NB4 (cell line): ENCODE measurements at regions not wholly inside any gene's neighbourhood (a gene's known extent, or its start where the extent isn't known, plus 50 kb on each side); places are given as distances from the start of the nearest gene placed in this dataset.

ENCODE experiments used
- DNase-seq: peaks from one replicate; pipeline ENCODE4 v3.0.0; 2010; ENCODE audit warnings: low read depth
- H3K4me3 ChIP-seq: one replicate; pipeline ENCODE4 v1.5.1; 2011; ENCODE audit warnings: mild to moderate bottlenecking, low read depth, low read length, moderate library complexity
- MYC ChIP-seq: IDR thresholded peaks from 2 replicates; pipeline ENCODE4 v1.6.1; 2011; ENCODE audit warnings: low read depth, low read length
- POLR2A ChIP-seq: IDR thresholded peaks from 2 replicates; pipeline ENCODE4 v1.6.1; 2011; ENCODE audit warnings: mild to moderate bottlenecking; ENCODE audit not compliant: insufficient read length; ENCODE audit errors: extremely low read depth
- TF ChIP-seq, protein P1 (sequence below): IDR thresholded peaks from 2 replicates; pipeline ENCODE4 v1.6.1; 2011; ENCODE audit warnings: low read depth, low read length
- TF ChIP-seq, protein P2 (sequence below): IDR thresholded peaks from one replicate; pipeline ENCODE4 v1.5.1; 2012; ENCODE audit warnings: low read depth, low read length

DNA sequence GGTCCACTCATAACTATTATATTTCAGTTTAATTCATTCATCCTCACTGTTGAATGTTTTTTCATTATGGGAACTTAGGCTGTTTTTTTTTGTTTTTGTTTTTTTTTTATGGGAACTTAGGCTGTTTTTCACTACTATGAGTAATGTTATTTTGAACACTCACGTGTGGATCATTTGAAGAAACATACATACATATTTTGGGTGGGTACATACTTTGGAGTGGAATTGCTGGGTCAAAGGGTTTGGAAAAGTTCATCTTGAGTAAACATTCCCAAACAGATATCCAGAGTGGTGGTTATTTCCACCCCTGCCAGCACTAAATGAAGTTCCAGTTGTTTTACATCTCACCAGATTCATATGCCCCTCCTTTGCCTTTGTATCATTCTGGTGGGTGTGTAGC is 584.4 kb downstream of the PSAT1 start:
- H3K4me3 ChIP-seq, result no peak overlapping the region
- TF ChIP-seq MYC (no peak), POLR2A (no peak)
- DNase-seq, result no peak

DNA sequence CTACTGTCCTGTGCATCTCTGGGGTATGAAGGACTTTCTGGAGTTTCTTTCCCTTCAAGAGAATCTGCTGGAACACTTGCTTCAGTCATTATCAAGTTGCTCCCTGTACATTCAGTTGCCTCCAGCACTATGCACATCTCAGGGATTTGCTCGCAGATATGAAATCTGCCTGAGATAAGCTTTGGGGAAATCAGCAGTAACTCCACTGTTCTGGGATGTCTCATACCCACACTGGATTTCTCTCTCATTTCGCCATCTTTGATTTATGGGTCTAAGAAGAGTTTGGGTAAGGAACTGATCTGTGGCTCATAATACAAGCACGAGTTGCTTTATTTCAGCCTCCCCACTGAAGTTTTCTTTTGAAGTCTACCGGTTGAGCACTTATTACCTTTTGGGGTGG is 585.6 kb downstream of the PSAT1 start:
- no peak overlapping the region for H3K4me3 ChIP-seq
- TF ChIP-seq POLR2A (no peak), MYC (no peak)
- TF ChIP-seq, protein P1, sequence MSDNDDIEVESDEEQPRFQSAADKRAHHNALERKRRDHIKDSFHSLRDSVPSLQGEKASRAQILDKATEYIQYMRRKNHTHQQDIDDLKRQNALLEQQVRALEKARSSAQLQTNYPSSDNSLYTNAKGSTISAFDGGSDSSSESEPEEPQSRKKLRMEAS, result no peak
- TF ChIP-seq, protein P2, sequence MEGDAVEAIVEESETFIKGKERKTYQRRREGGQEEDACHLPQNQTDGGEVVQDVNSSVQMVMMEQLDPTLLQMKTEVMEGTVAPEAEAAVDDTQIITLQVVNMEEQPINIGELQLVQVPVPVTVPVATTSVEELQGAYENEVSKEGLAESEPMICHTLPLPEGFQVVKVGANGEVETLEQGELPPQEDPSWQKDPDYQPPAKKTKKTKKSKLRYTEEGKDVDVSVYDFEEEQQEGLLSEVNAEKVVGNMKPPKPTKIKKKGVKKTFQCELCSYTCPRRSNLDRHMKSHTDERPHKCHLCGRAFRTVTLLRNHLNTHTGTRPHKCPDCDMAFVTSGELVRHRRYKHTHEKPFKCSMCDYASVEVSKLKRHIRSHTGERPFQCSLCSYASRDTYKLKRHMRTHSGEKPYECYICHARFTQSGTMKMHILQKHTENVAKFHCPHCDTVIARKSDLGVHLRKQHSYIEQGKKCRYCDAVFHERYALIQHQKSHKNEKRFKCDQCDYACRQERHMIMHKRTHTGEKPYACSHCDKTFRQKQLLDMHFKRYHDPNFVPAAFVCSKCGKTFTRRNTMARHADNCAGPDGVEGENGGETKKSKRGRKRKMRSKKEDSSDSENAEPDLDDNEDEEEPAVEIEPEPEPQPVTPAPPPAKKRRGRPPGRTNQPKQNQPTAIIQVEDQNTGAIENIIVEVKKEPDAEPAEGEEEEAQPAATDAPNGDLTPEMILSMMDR, result no peak
- DNase-seq, result no peak

DNA sequence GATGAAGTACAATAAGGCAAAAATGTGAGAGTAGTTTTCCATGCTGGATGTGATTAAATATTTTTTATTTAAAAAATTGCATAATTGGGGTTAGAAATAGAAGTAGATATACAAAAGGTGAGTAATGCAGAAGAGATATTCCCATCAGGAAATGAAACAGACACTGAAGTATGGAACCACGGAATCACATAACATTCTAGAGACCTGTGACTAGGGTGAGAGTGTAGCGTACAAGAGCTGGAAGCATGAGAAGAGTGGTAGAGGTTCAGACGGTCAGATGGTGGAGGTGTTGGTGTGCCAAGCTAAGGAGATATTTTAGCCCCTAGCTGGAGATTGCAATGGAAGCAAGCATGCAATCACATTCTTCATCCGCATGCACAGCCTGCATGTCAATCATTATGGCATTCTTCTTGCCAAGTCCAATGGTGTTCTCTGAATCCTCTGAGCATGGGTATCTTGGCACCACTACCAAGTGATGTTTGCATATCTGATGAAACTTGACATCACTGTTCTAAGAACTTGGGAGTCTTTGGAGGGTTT is 587.8 kb downstream of the PSAT1 start:
- TF ChIP-seq, protein P2, result no peak
- TF ChIP-seq, protein P1, result no peak
- TF ChIP-seq POLR2A (no peak), MYC (no peak)
- no peak overlapping the region for H3K4me3 ChIP-seq
- DNase-seq, result no peak

DNA sequence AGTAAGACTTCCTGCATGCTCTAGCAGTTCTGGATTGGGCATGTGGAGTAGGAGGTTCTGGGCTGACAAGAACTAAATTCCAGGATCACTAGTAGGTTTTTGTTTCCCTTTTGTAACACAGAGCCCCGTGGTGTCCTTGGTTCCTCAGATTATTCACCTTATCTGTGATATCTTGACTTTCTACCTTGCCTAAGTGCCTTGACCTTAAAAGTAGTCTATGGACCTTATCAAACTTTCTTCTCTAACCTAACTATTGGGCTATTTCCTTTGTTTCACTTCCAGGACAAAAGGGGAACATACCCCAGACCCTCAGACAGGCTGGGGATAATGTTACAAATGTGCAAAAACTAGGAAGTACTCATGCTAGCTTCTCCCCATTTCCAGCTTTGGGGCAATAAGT is 595.3 kb downstream of the PSAT1 start:
- no peak for DNase-seq

DNA sequence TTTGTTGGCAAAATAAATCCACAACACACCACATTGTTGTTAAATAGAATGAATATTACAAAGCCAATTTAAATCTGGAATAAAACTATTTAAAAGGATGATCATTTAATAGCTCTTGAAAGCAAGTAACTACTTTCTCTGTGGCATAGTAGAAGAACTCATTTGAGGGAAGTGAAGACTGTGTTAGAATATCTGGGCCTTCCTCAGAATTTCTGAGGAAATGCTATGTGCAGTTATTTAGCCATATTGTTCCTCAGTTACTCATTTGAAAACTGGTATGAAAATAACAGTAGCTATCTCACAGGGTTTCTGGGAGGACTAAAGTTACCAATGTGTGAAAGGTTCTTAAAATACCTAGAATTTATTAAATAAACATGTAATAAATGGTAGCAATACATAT is 595.8 kb downstream of the PSAT1 start:
- TF ChIP-seq, protein P1, result no peak
- no peak for TF ChIP-seq MYC
- TF ChIP-seq, protein P2, result no peak
- TF ChIP-seq POLR2A, result no peak
- DNase-seq, result no peak
- no peak overlapping the region for H3K4me3 ChIP-seq

More for the DNA sequence above, 595.3 kb downstream of the PSAT1 start:
- TF ChIP-seq POLR2A, result no peak
- no peak for TF ChIP-seq MYC
- TF ChIP-seq, protein P1, result no peak
- TF ChIP-seq, protein P2, result no peak
- H3K4me3 ChIP-seq, result no peak overlapping the region

DNA sequence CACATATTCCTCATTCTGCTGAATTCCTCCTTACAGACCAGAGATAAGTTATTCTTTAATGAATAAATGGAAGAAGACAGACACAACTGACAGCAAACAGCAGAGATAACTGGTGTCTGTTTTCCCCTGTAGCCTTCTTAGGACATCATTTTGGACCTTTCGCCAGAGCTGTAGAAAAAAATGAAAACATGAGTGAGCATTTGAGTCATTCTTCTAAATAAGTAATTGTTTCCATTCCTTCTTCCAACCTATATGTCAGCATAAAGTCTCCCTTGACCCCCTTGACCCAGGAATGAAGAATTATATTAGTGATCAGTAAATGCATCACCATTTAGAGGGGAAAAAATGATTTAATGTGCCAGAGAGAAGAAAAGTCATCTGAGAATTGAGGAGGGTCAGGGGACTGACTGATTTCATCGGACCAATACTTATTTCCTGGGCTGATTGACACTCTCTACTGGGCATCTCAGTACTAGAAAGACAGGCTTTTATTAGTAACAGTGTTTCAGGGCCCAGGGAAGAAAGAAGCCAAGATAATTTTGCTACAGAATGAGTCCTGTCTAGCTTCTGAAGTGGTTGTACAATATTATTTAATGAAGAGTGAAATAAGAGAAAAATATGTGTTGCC is 597.0 kb downstream of the PSAT1 start:
- no peak for DNase-seq
- no peak overlapping the region for H3K4me3 ChIP-seq
- TF ChIP-seq, protein P1, result no peak
- TF ChIP-seq, protein P2, result no peak
- TF ChIP-seq MYC (no peak), POLR2A (no peak)
